ENCODE measurements at regions not wholly inside any gene's neighbourhood (a gene's known extent, or its start where the extent isn't known, plus 50 kb on each side); places are given as distances from the start of the nearest gene placed in this dataset.

DNA sequence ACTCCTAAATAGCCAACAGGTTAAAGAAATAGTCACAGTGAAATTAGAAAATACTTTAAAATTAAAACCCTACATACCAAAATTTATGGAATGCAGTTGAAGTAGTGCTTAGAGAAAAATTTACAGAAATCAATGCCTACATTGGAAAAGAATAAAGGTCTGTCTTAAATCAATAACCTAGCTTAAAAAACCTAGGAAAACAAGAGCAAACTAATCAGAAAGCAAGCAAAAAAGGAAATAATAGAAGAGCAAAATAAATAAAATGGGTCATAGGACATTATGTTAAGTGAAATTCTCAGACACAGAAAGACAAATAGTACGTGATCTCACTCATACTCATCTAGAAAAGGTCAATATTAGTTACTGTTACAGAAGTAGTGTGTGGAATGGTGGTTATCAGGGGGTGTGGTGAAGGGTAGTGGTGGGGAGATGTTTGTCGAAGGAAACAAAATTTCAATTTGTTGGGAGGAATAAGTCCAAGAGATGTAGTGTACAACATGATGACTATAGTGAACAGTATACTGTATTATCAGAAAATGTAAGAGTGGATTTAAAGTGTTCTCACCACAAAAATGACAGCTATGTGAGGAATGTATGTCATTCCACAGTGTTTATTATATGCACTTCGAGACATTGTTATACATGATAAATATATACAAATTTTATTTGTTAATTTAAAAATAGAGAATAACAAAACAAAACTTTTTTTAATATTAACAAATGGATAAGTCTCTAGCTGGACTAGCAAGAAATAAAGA lies 423.6 kb downstream of the CDH26 start:
- TF ChIP-seq, protein P1, sequence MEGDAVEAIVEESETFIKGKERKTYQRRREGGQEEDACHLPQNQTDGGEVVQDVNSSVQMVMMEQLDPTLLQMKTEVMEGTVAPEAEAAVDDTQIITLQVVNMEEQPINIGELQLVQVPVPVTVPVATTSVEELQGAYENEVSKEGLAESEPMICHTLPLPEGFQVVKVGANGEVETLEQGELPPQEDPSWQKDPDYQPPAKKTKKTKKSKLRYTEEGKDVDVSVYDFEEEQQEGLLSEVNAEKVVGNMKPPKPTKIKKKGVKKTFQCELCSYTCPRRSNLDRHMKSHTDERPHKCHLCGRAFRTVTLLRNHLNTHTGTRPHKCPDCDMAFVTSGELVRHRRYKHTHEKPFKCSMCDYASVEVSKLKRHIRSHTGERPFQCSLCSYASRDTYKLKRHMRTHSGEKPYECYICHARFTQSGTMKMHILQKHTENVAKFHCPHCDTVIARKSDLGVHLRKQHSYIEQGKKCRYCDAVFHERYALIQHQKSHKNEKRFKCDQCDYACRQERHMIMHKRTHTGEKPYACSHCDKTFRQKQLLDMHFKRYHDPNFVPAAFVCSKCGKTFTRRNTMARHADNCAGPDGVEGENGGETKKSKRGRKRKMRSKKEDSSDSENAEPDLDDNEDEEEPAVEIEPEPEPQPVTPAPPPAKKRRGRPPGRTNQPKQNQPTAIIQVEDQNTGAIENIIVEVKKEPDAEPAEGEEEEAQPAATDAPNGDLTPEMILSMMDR (IDR thresholded peaks at IDR 0.05; ENCODE audit: control insufficient read depth, extremely low read depth, insufficient read depth): no peak
- H3K4me3 ChIP-seq (ENCODE audit: low read depth, low read length): no peak overlapping the region
- no peak for DNase-seq (ENCODE audit: low read depth)

DNA sequence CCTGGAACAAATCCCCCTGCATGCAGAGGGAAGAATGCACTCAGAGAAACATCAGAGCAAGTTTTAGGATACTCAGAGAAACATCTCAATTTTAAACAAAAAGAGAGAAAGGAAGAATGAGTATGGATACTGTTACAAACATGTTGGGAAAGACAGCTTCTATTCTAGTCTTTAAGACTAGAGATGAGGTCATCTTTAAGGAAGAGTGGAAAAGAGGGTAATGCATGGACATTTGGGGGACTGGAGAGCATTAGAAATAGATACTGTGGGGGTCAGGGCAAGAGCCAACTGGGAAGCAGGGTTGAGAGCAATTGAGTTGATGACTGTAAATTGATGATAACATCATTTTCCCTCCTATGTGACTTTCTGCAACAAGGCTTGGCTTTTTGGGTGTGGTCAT lies 431.2 kb downstream of the CDH26 start:
- no peak for DNase-seq (ENCODE audit: low read depth)
- H3K4me3 ChIP-seq (ENCODE audit: low read depth, low read length): no peak overlapping the region
- TF ChIP-seq, protein P1 (IDR thresholded peaks at IDR 0.05; ENCODE audit: control insufficient read depth, extremely low read depth, insufficient read depth): no peak

DNA sequence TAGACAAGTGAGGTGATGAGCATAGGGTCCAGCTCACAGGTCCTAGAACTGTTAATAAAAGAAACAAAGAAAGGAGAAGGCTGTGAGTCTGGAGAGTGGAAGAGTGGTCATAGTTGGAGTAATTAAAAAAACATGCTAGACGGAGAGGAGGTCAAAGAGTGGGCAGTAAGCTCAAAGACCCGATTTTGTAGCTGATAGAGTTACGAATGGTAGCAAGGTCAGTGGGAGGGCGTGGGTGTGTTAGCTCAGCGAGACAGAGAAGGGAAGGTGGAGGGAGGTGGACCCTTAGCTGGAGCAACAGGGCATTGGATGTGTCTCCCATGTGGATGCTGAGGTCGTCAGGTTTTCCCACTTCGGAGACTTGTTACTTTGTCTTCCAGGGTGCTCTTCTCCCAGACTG lies 431.7 kb downstream of the CDH26 start:
- DNase-seq (ENCODE audit: low read depth): no peak
- no peak overlapping the region for H3K4me3 ChIP-seq (ENCODE audit: low read depth, low read length)
- TF ChIP-seq, protein P1 (IDR thresholded peaks at IDR 0.05; ENCODE audit: control insufficient read depth, extremely low read depth, insufficient read depth): no peak

DNA sequence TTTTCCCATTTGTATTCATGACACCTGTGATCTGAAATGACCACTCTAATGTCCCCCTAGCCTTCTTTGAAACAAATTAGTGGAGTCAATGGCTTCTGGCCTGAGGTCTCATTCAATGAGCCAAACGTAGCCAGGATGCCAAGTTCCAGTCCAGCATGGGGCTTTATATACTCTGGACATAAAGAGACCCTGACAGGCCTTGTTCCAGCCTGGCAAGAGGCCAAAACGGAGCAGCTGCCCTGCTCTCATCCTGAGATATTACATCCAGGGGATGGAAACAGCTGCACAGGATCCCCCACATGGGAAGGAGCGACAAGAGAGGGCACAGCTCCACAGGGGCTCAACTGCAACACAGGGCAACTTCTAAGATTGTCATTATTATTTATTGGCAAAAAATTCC lies 437.8 kb downstream of the CDH26 start:
- TF ChIP-seq, protein P1 (IDR thresholded peaks at IDR 0.05; ENCODE audit: control insufficient read depth, extremely low read depth, insufficient read depth): no peak
- no peak for DNase-seq (ENCODE audit: low read depth)
- no peak overlapping the region for H3K4me3 ChIP-seq (ENCODE audit: low read depth, low read length)

DNA sequence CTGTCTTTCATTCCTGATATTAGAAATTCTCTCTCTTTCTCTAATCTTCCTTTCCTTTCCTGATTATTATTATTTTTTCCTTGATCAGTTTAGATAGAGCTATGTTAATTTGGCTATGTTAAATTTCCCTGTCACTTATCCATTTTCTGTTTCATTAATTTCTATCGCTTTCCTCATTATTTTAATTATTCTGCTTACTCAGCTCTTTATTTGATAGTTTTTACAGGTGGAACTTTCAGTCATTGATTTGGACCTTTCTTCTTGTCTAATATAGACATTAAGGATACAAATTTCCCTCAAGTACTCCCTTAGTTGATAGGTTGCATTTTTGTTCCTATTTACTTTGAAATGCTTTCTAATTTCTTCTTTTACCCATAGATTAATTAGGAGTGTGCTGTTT lies 442.3 kb downstream of the CDH26 start:
- no peak for DNase-seq (ENCODE audit: low read depth)
- no peak overlapping the region for H3K4me3 ChIP-seq (ENCODE audit: low read depth, low read length)
- TF ChIP-seq, protein P1 (IDR thresholded peaks at IDR 0.05; ENCODE audit: control insufficient read depth, extremely low read depth, insufficient read depth): no peak

DNA sequence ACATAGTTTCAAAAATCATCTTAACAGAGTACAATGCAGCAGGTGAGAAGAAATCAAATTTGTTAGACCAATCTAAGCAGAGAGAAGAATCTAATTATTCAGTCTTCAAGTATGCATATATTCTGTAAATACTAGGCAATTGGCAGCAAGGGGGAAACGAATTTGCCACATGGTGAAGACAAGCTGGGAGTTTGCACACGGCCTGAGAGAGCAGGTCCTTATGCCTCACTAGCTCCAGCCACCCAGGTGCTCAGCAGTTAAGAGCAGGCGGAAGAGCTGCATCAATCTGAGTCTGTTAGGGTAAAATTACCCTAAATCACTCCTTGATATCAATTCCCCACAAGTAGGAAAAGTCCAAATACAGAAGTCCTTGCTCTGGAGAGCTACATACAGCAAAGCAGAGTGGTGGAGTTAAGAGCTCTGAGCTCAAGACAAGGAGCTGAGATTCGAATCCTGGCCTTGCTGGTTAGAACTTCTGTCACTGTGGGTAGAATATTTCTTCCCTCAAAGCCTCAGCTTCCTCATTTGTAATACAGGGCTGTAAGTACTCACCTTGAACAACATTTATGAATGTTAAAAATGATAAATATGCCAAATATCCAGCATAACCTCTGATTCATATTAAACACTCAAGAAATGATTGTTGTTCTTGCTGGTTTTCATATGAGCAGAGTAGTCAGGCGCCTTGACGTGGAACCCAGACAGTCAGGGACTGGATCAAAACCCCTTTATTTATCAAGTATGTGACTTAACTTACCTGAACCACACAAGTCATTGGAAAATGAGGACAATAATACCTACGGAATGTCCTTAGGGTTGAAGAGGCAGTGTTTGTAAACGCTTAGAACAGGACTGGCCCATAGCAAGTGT lies 444.2 kb downstream of the CDH26 start:
- no peak overlapping the region for H3K4me3 ChIP-seq (ENCODE audit: low read depth, low read length)
- DNase-seq (ENCODE audit: low read depth): no peak
- TF ChIP-seq, protein P1 (IDR thresholded peaks at IDR 0.05; ENCODE audit: control insufficient read depth, extremely low read depth, insufficient read depth): no peak
